SK-MEL-5 (cell line): ENCODE measurements at regions not wholly inside any gene's neighbourhood (a gene's known extent, or its start where the extent isn't known, plus 50 kb on each side); places are given as distances from the start of the nearest gene placed in this dataset.
A peak's percentile ranks its signal among the peaks of the same experiment; 100 is the strongest.

Experiments used
- DNase-seq: peaks from one replicate; pipeline ENCODE4 v3.0.0-alpha.2; 2016; ENCODE audit warnings: low read depth, low spot score
- in situ Hi-C: cut with HindIII; loops from 2 replicates; pipeline ENCODE4 v1.10.0; 2016; ENCODE audit warnings: low sequenced_read_pairs, high pct_unique_total_duplicates, low pct_unique_long_range_greater_than_20kb

DNA sequence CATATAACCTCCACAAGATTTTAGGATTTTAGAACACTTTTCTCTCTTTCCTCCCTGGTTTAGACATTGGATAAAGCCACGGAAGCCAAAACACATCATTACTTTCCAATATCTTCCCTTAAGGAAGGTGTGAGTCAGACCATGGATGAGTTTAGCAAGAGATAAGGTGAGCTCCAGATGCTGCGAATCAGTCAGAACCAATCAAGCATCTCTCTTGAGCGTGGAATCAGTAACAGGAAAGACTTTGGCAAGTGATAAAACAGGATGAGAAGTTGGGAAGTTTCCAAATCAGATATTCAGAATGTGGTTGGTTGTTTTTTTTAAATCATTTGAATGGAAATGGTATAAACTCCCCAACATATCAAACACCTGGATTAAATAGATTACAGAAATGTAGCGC lies 397.8 kb downstream of the EFNA5 start:
- in situ Hi-C loops, result no loop called here
- DNase-seq, result no peak

GRCh38 chr5:107272509-107272908 lies 398.2 kb downstream of the EFNA5 start:
- DNase-seq, result no peak
- in situ Hi-C loops, result no loop called here

DNA sequence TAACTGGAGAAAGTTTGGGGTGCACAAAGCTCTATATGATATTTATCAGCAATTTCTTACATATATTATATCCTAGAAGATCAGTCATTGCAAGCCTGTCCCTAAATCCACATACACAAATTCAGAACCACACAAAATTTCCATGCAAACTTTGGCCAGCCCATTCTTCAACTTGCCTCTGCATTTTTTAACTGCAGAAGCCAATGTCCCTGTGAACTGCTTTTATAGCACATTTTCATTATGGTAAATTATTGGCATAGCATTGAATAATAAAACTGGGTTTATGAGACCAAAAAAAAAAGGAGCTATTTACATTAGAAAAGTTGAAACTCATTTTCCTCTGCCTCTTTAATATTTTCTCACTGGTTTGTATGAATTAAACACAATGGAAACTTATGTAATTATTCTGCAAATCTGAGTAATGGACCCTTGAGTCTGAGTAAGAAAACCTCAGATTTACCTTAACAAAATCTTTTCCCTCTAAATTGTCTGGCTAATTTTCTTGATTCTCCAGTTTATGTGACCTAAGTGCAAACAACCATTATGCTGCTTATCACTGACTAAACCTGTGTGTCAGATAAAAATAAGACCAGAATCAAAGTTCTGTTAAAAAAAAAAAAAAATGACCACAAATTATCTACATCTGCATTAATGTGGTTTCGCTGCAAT lies 398.9 kb downstream of the EFNA5 start:
- in situ Hi-C loops, result no loop called here
- DNase-seq, result no peak

DNA sequence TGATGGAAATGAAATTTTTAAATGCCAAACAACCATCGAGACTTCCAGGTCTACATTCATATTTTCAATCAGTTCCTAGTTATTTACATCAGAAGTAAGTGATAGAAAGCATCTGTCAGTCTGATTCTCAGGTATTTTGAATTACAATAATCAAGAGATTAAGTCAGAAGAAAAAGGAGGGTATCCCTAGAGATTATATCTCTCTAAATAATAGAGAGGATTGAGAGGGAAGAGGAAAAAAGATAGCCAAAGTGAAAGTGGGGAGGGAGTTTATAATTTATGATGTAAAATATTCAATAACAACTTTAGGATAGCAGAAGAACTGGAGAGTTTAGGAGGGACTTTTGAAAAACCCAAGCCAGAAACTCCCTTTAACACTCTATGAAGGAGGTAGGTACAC lies 400.2 kb downstream of the EFNA5 start:
- no peak for DNase-seq
- in situ Hi-C loops, result no loop called here

- no peak for DNase-seq
- in situ Hi-C loops, result no loop called here
These were observed 401.1 kb downstream of the EFNA5 start for GRCh38 chr5:107269678-107270077.

DNA sequence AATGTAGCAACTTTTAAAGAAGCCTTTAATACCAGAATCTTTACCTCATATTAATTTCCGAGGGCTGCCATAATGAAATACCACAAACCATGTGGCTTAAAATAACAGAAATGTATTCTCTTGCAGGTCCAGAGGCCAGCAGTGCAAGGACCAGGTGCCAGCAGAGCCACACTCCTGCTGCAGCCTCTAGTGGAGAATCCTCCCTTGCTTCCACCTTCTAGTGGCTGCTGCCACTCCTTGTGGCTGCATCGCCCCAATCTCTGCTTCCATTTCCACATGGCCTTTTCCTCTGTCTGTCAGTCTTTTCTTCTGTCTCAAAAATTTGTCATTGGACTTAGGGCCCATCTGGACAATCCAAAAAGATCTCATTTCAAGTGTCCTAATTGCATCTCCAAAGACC lies 401.5 kb downstream of the EFNA5 start:
- DNase-seq, result no peak
- in situ Hi-C loops, result no loop called here

GRCh38 chr5:107268241-107268640 lies 402.5 kb downstream of the EFNA5 start:
- in situ Hi-C loops, result no loop called here
- DNase-seq, result no peak

GRCh38 chr5:107266100-107266499 lies 404.6 kb downstream of the EFNA5 start:
- in situ Hi-C loops, result no loop called here
- DNase-seq, result no peak

DNA sequence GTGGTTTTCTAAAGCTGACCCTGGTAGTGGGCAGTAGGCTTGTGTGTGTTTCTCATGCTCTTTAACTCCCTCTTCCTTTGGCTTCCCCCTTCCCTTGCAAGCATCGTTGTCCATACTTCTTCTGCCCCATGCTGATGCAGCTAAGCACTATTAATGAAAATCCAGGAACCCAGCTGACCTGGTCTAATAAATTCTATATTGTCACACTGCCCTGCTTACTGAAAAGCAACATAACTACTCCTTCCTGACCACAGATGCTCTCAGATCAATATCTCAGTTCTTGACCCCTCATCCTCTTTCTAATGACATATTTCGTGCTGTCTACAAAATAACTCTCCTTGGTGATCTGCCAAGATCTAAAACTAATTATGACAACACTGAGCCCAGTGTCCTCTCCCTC lies 405.5 kb downstream of the EFNA5 start:
- in situ Hi-C loops, result no loop called here
- DNase-seq, result no peak

- in situ Hi-C loops, result no loop called here
- DNase-seq, result no peak
These were observed 407.2 kb downstream of the EFNA5 start for GRCh38 chr5:107263387-107264018.

- in situ Hi-C loops, result no loop called here
- DNase-seq, result no peak
These were observed 412.7 kb downstream of the EFNA5 start for GRCh38 chr5:107257885-107258520.

DNA sequence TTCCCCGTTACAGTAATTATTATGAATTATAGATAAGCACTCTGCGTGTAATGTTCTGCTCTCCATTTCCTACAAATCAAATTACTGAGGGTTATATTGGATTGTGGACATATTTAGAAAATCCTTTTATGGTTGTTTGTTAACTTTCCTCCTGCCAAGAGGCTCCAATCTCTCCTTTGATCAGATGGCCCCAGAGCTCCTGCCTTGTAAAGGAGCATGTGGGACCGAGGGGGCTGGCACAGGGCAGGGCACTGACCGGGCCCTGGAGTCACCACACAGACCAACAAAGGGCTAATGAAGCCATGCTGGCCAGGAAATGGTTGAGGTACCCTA lies 415.9 kb downstream of the EFNA5 start:
- no peak for DNase-seq
- in situ Hi-C loops, result no loop called here

GRCh38 chr5:107254214-107254901 lies 416.4 kb downstream of the EFNA5 start:
- no peak for DNase-seq
- in situ Hi-C loops, result no loop called here

DNA sequence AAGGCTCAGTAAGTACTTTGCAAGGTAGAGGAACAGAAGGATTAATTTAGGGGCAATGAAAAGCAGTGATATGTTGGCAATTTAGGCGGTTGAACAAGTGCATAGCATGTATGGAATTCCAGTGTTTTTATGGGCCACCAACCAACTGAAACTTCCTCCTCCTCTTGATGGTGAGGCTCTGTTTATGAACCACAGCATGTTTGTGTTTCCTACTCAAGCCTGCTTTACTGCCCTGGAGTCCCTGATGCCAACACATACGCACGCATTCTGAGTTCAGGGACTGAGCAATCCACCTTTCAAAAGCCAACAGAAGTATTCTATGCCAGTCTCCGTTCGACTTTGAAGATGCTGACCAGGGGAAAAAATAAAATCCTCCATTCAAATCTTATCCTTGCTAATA lies 417.5 kb downstream of the EFNA5 start:
- in situ Hi-C loops, result no loop called here
- DNase-seq, result no peak

- no peak for DNase-seq
- in situ Hi-C loops, result no loop called here
These were observed 419.6 kb downstream of the EFNA5 start for GRCh38 chr5:107251151-107251550.

- DNase-seq, result peak; percentile 76
- in situ Hi-C loops, result no loop called here
These were observed 422.6 kb downstream of the EFNA5 start for GRCh38 chr5:107248066-107248695.

DNA sequence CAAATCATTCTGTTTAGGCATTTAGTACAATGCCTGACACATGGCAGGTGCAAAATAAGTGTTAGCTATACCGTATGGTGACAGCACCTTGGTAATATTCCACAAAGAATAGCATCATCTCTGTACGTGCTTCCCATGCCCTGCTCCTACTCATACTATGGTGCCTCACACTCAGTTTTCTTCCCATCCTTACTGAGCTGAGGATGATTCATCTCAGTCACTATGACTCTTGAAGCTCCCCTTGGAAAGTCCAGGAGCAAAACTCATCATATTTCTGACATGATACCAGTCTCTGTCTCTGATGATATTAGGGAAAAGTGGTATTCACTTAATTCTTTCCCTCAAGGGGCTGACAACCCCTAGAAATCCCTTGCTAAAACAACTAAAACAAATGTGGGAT lies 423.3 kb downstream of the EFNA5 start:
- in situ Hi-C loops, result no loop called here
- DNase-seq, result no peak

DNA sequence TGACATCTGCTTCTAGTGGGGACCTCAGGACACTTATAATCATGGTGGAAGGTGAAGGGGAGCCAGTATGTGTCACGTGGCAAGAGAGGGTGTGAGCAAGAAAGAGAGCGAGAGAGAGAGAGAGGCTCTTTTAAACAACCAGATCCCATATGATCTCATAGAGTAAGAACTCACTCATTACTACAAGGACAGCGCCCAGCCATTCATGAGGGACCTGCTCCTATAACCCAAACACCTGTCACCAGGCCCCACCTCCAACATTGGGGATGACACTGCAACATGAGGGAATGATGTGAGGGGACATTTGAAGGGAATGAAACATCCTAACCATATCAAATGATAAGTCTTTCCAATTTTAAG lies 427.5 kb downstream of the EFNA5 start:
- DNase-seq, result no peak
- in situ Hi-C loops, result no loop called here
